Neural cell (in vitro differentiated cells): ENCODE measurements at regions not wholly inside any gene's neighbourhood (a gene's known extent, or its start where the extent isn't known, plus 50 kb on each side); places are given as distances from the start of the nearest gene placed in this dataset.
A peak's percentile ranks its signal among the peaks of the same experiment; 100 is the strongest.

ENCODE experiments used
- H2AFZ ChIP-seq: fragments of 200-600, 300-800 bp; sonication (generic), shearing (Covaris generic); 2 replicates; pipeline ENCODE4 v1.6.0; 2014; ENCODE audit warnings: low read depth, mild to moderate bottlenecking, antibody characterized with exemption, low read length, moderate library complexity
- H3F3A ChIP-seq: fragments of 200-600 bp; shearing (Covaris generic); 2 replicates; pipeline ENCODE4 v1.6.1; 2016; ENCODE audit warnings: mild to moderate bottlenecking, moderate library complexity, mixed read lengths, antibody characterized with exemption, low read length; ENCODE audit not compliant: insufficient read depth, poor library complexity, severe bottlenecking
- H3K27ac ChIP-seq: fragments of 200-600, 300-800 bp; sonication (generic), shearing (Covaris generic); 2 replicates; pipeline ENCODE4 v1.5.1; 2014; ENCODE audit warnings: mild to moderate bottlenecking, low read length, moderate library complexity
- H3K27me3 ChIP-seq: fragments of 300-800, 200-600 bp; sonication (generic), shearing (Covaris generic); 2 replicates; pipeline ENCODE4 v1.6.0; 2014; ENCODE audit warnings: mild to moderate bottlenecking, low read depth, low read length, moderate library complexity; ENCODE audit not compliant: insufficient read depth
- H3K36me3 ChIP-seq: fragments of 300-800, 200-600 bp; sonication (generic), shearing (Covaris generic); 2 replicates; pipeline ENCODE4 v1.5.1; 2014; ENCODE audit warnings: mild to moderate bottlenecking, antibody characterized with exemption, low read length, moderate library complexity; ENCODE audit not compliant: insufficient read depth
- H3K4me2 ChIP-seq: fragments of 300-800, 200-600 bp; sonication (generic), shearing (Covaris generic); 2 replicates; pipeline ENCODE4 v1.6.0; 2014; ENCODE audit warnings: mild to moderate bottlenecking, low read length
- H3K4me3 ChIP-seq: fragments of 300-800, 200-600 bp; sonication (generic), shearing (Covaris generic); 2 replicates; pipeline ENCODE4 v1.5.1; 2014; ENCODE audit warnings: mild to moderate bottlenecking, low read length, moderate library complexity
- H3K79me2 ChIP-seq: fragments of 200-600 bp; shearing (Covaris generic); replicated peaks from 2 replicates; pipeline ENCODE4 v1.6.0; 2014; ENCODE audit warnings: mild to moderate bottlenecking, low read length, moderate library complexity; ENCODE audit not compliant: insufficient read depth
- H3K9ac ChIP-seq: fragments of 300-800, 200-600 bp; sonication (generic), shearing (Covaris generic); 2 replicates; pipeline ENCODE4 v1.6.1; 2016; ENCODE audit warnings: mild to moderate bottlenecking, low read length, mixed read lengths
- H3K9me2 ChIP-seq: fragments of 200-600 bp; shearing (Covaris generic); 2 replicates; pipeline ENCODE4 v1.6.1; 2016; ENCODE audit warnings: mild to moderate bottlenecking, low read length, mixed read lengths; ENCODE audit not compliant: insufficient read depth
- H3K9me3 ChIP-seq: fragments of 200-600, 300-800 bp; sonication (generic), shearing (Covaris generic); 2 replicates; pipeline ENCODE4 v1.6.1; 2016; ENCODE audit warnings: mild to moderate bottlenecking, mixed run types, low read length, moderate library complexity, mixed read lengths
- H4K20me1 ChIP-seq: fragments of 200-600 bp; shearing (Covaris generic); 2 replicates; pipeline ENCODE4 v1.6.1; 2016; ENCODE audit warnings: mild to moderate bottlenecking, mixed run types; ENCODE audit not compliant: insufficient read depth
- CTCF ChIP-seq: fragments of 450-650 bp; IDR thresholded peaks from 2 replicates; pipeline ENCODE4 v1.5.1; 2014; ENCODE audit warnings: antibody characterized with exemption, mild to moderate bottlenecking, moderate library complexity; ENCODE audit not compliant: poor library complexity, severe bottlenecking
- EP300 ChIP-seq: fragments of 450-650 bp; conservative IDR thresholded peaks from 2 replicates; pipeline ENCODE4 v1.6.1; 2014; ENCODE audit warnings: antibody characterized with exemption, mild to moderate bottlenecking, moderate library complexity; ENCODE audit not compliant: poor library complexity, severe bottlenecking
- EZH2 ChIP-seq: fragments of 200-600, 300-800 bp; shearing (Covaris generic), sonication (generic); IDR thresholded peaks from 2 replicates; pipeline ENCODE4 v1.6.1; 2014; ENCODE audit warnings: antibody characterized with exemption, low read length, borderline replicate concordance, mild to moderate bottlenecking; ENCODE audit not compliant: insufficient read depth, poor library complexity, severe bottlenecking
- MXI1 ChIP-seq: fragments of 450-650 bp; conservative IDR thresholded peaks from 2 replicates; pipeline ENCODE4 v1.6.1; 2014; ENCODE audit warnings: antibody characterized with exemption, mild to moderate bottlenecking; ENCODE audit not compliant: poor library complexity, severe bottlenecking
- POLR2AphosphoS5 ChIP-seq: IDR thresholded peaks from 2 replicates; pipeline ENCODE4 v1.6.1; 2012
- RAD21 ChIP-seq: fragments of 450-650 bp; conservative IDR thresholded peaks from 2 replicates; pipeline ENCODE4 v1.6.1; 2014; ENCODE audit warnings: antibody characterized with exemption, mild to moderate bottlenecking, moderate library complexity
- REST ChIP-seq: IDR thresholded peaks from 2 replicates; pipeline ENCODE4 v1.6.1; 2012; ENCODE audit warnings: borderline replicate concordance
- SMC3 ChIP-seq: fragments of 450-650 bp; conservative IDR thresholded peaks from 2 replicates; pipeline ENCODE4 v1.6.1; 2014; ENCODE audit warnings: antibody characterized with exemption, mild to moderate bottlenecking, moderate library complexity; ENCODE audit not compliant: poor library complexity
- TAF1 ChIP-seq: IDR thresholded peaks from 2 replicates; pipeline ENCODE4 v1.6.1; 2012; ENCODE audit warnings: low read depth

- H3K27ac ChIP-seq, result no peak overlapping the region
- no peak overlapping the region for H3K4me3 ChIP-seq
- no peaks in the 10 kb centered on the region for H3K9me2 ChIP-seq
- H2AFZ ChIP-seq, result no peak overlapping the region
- no peaks in the 10 kb centered on the region for H3F3A ChIP-seq
- no peaks in the 10 kb centered on the region for H3K27me3 ChIP-seq
- no peak for TF ChIP-seq EZH2
- no peak for TF ChIP-seq CTCF
- no peak for TF ChIP-seq EP300
- TF ChIP-seq TAF1, result no peak
- no peak for TF ChIP-seq REST
- no peak for TF ChIP-seq SMC3
- TF ChIP-seq POLR2AphosphoS5, result no peak
- TF ChIP-seq MXI1, result no peak
- TF ChIP-seq RAD21, result no peak
- no peak overlapping the region for H3K9ac ChIP-seq
- no peaks in the 10 kb centered on the region for H3K79me2 ChIP-seq
- no peak overlapping the region for H3K4me2 ChIP-seq
- no peaks in the 10 kb centered on the region for H3K36me3 ChIP-seq
- no peaks in the 10 kb centered on the region for H4K20me1 ChIP-seq
- peaks cover 11% of the 10 kb centered on the region for H3K9me3 ChIP-seq
Observed at GRCh38 chr17:79672496-79672895, 58.2 kb upstream of the ENPP7 start.

GRCh38 chr17:79671085-79671694 is 59.6 kb upstream of the ENPP7 start:
- H3K4me3 ChIP-seq, result no peak overlapping the region
- peaks cover 11% of the 10 kb centered on the region for H3K9me3 ChIP-seq
- no peaks in the 10 kb centered on the region for H3F3A ChIP-seq
- H2AFZ ChIP-seq, result no peak overlapping the region
- H3K4me2 ChIP-seq, result no peak overlapping the region
- H3K36me3 ChIP-seq, result no peaks in the 10 kb centered on the region
- H4K20me1 ChIP-seq, result no peaks in the 10 kb centered on the region
- no peaks in the 10 kb centered on the region for H3K9me2 ChIP-seq
- TF ChIP-seq RAD21 (peak; percentile 10), CTCF (peak; percentile 30), TAF1 (no peak)
- H3K27ac ChIP-seq, result no peak overlapping the region
- no peaks in the 10 kb centered on the region for H3K79me2 ChIP-seq
- H3K27me3 ChIP-seq, result no peaks in the 10 kb centered on the region
- no peak overlapping the region for H3K9ac ChIP-seq
